HL-60 (cell line): ENCODE measurements at regions not wholly inside any gene's neighbourhood (a gene's known extent, or its start where the extent isn't known, plus 50 kb on each side); places are given as distances from the start of the nearest gene placed in this dataset.

ENCODE experiments used
- DNase-seq, 2 experiments: peaks; one replicate each; pipeline ENCODE4 v3.0.0-alpha.2; 2010 to 2020; ENCODE audit warnings: low read depth in 1 of 2, low spot score in 1 of 2
- H3K27ac ChIP-seq: fragments of 250-450 bp; sonication (Bioruptor Pico); replicated peaks from 2 replicates; pipeline ENCODE4 v1.5.1; 2020; ENCODE audit warnings: mild to moderate bottlenecking, moderate library complexity
- H3K27me3 ChIP-seq: fragments of 250-450 bp; sonication (Bioruptor Pico); 2 replicates; pipeline ENCODE4 v1.5.1; 2021; ENCODE audit warnings: mild to moderate bottlenecking, moderate library complexity; ENCODE audit not compliant: insufficient read depth, poor library complexity, severe bottlenecking
- H3K4me3 ChIP-seq: replicated peaks from 2 replicates; pipeline ENCODE4 v1.5.1; 2011; ENCODE audit warnings: mild to moderate bottlenecking, control low read depth, low read length; ENCODE audit not compliant: insufficient read depth
- GABPA ChIP-seq: IDR thresholded peaks from 2 replicates; pipeline ENCODE4 v1.6.1; 2012; ENCODE audit warnings: low read depth
- POLR2AphosphoS5 ChIP-seq: IDR thresholded peaks from 2 replicates; pipeline ENCODE4 v1.6.1; 2012; ENCODE audit warnings: low read depth
- REST ChIP-seq: IDR thresholded peaks from 2 replicates; pipeline ENCODE4 v1.6.1; 2012; ENCODE audit warnings: low read depth; ENCODE audit not compliant: insufficient replicate concordance
- SPI1 ChIP-seq: IDR thresholded peaks from 2 replicates; pipeline ENCODE4 v1.6.1; 2012; ENCODE audit warnings: low read depth, mild to moderate bottlenecking, borderline replicate concordance
- TF ChIP-seq, protein P1 (sequence below): IDR thresholded peaks from one replicate; pipeline ENCODE4 v1.5.1; 2011; ENCODE audit warnings: low read length, control low read depth, inconsistent platforms; ENCODE audit not compliant: insufficient read depth

- TF ChIP-seq, protein P1, sequence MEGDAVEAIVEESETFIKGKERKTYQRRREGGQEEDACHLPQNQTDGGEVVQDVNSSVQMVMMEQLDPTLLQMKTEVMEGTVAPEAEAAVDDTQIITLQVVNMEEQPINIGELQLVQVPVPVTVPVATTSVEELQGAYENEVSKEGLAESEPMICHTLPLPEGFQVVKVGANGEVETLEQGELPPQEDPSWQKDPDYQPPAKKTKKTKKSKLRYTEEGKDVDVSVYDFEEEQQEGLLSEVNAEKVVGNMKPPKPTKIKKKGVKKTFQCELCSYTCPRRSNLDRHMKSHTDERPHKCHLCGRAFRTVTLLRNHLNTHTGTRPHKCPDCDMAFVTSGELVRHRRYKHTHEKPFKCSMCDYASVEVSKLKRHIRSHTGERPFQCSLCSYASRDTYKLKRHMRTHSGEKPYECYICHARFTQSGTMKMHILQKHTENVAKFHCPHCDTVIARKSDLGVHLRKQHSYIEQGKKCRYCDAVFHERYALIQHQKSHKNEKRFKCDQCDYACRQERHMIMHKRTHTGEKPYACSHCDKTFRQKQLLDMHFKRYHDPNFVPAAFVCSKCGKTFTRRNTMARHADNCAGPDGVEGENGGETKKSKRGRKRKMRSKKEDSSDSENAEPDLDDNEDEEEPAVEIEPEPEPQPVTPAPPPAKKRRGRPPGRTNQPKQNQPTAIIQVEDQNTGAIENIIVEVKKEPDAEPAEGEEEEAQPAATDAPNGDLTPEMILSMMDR: no peak
- TF ChIP-seq POLR2AphosphoS5: no peak
- TF ChIP-seq REST: no peak
- no peak for TF ChIP-seq SPI1
- no peak for TF ChIP-seq GABPA
- H3K4me3 ChIP-seq: no peak overlapping the region
- H3K27me3 ChIP-seq: no peaks in the 10 kb centered on the region
- no peak for DNase-seq
- no peak overlapping the region for H3K27ac ChIP-seq
Observed at GRCh38 chr3:69688400-69688799, 50.9 kb upstream of the MITF start.

GRCh38 chr3:69687641-69688040 is 51.6 kb upstream of the MITF start:
- DNase-seq: no peak
- H3K4me3 ChIP-seq: no peak overlapping the region
- no peak overlapping the region for H3K27ac ChIP-seq
- TF ChIP-seq POLR2AphosphoS5 (no peak), REST (no peak), SPI1 (no peak), GABPA (no peak)
- TF ChIP-seq, protein P1: no peak
- no peaks in the 10 kb centered on the region for H3K27me3 ChIP-seq

GRCh38 chr3:69686056-69686455 is 53.2 kb upstream of the MITF start:
- Histone ChIP-seq H3K4me3 (no peak overlapping the region), H3K27me3 (peaks cover under 1% of the 10 kb centered on the region), H3K27ac (no peak overlapping the region)
- DNase-seq: no peak
- TF ChIP-seq POLR2AphosphoS5: no peak
- TF ChIP-seq REST: no peak
- no peak for TF ChIP-seq SPI1
- TF ChIP-seq GABPA: no peak
- TF ChIP-seq, protein P1: no peak
